Endodermal cell (in vitro differentiated cells): ENCODE measurements at regions not wholly inside any gene's neighbourhood (a gene's known extent, or its start where the extent isn't known, plus 50 kb on each side); places are given as distances from the start of the nearest gene placed in this dataset.

ENCODE experiments used
- DNase-seq: peaks from one replicate; pipeline ENCODE4 v3.0.0-alpha.2; 2017
- H3K27ac ChIP-seq: 2 replicates; pipeline ENCODE4 v1.5.1; 2013; ENCODE audit warnings: mild to moderate bottlenecking, low read depth, low read length, moderate library complexity
- H3K27me3 ChIP-seq: 2 replicates; pipeline ENCODE4 v1.6.1; 2013; ENCODE audit warnings: mild to moderate bottlenecking, low read length, moderate library complexity; ENCODE audit not compliant: insufficient read depth, control insufficient read depth, poor library complexity, severe bottlenecking
- H3K36me3 ChIP-seq: 2 replicates; pipeline ENCODE4 v1.7.0; 2013; ENCODE audit warnings: mild to moderate bottlenecking, low read length, moderate library complexity; ENCODE audit not compliant: control insufficient read depth, insufficient read depth
- H3K4me1 ChIP-seq: one replicate; pipeline ENCODE4 v1.7.0; 2013; ENCODE audit warnings: low read length; ENCODE audit not compliant: control insufficient read depth, insufficient read depth
- H3K4me3 ChIP-seq: 2 replicates; pipeline ENCODE4 v1.5.1; 2013; ENCODE audit warnings: mild to moderate bottlenecking, low read length, moderate library complexity
- H3K9ac ChIP-seq: 2 replicates; pipeline ENCODE4 v1.6.1; 2013; ENCODE audit warnings: mild to moderate bottlenecking, low read length, moderate library complexity; ENCODE audit not compliant: poor library complexity, severe bottlenecking; ENCODE audit errors: extremely low read depth
- H3K9me3 ChIP-seq: 2 replicates; pipeline ENCODE4 v1.6.1; 2013; ENCODE audit warnings: mild to moderate bottlenecking, low read length, moderate library complexity; ENCODE audit not compliant: control insufficient read depth
- H3K27ac Mint-ChIP-seq: 2 replicates; pipeline ENCODE4 v1.8.0; 2020; ENCODE audit warnings: mixed read lengths
- H3K27me3 Mint-ChIP-seq: 2 replicates; pipeline ENCODE4 v1.8.0; 2021; ENCODE audit warnings: mild to moderate bottlenecking, mixed read lengths; ENCODE audit not compliant: insufficient read depth
- H3K36me3 Mint-ChIP-seq: 2 replicates; pipeline ENCODE4 v1.8.0; 2020; ENCODE audit warnings: low read depth, mixed read lengths
- H3K4me1 Mint-ChIP-seq: 2 replicates; pipeline ENCODE4 v1.8.0; 2020; ENCODE audit warnings: mixed read lengths
- H3K4me3 Mint-ChIP-seq: 2 replicates; pipeline ENCODE4 v1.8.0; 2020; ENCODE audit warnings: mild to moderate bottlenecking, moderate library complexity, mixed read lengths
- H3K9me3 Mint-ChIP-seq: 2 replicates; pipeline ENCODE4 v1.8.0; 2020; ENCODE audit warnings: mild to moderate bottlenecking, mixed read lengths
- WGBS, 2 experiments: methylation state at CpG; one replicate each; pipeline versions ENCODE4 v1.1.5 to v1.1.7; 2013; ENCODE audit warnings: missing lambda C conversion rate in 2 of 2, mixed read lengths in 1 of 2; ENCODE audit not compliant: insufficient coverage in 1 of 2, insufficient read length in 1 of 2; 5-methylcytosine and 5-hydroxymethylcytosine counted together
- TF ChIP-seq, protein P1 (sequence below): fragments of 200-600 bp; sonication (generic); conservative IDR thresholded peaks from 2 replicates; pipeline ENCODE4 v1.5.0; 2021; ENCODE audit warnings: antibody characterized with exemption, mild to moderate bottlenecking

DNA sequence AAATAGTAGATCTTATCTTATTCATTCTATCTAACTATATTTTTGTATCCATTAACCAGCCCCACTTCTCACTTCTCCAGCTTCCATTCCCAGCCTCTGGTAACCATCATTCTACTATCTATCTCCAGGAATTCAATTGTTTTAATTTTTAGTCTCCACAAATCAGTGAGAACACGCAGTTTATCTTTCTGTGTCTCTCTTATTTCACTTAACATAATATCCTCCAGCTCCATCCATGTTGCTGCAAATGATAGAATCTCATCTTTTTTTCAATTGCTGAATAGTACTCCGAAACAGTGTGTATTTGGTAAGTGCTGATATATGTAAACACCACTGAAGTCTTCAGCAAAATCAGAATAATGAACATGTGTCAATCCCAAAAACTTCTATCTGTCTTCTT, 587.2 kb upstream of the ATP2B1 start:
- Histone ChIP-seq H3K4me1 (no peaks in the 10 kb centered on the region), H3K27ac (no peak overlapping the region), H3K36me3 (no peaks in the 10 kb centered on the region), H3K27me3 (no peaks in the 10 kb centered on the region), H3K4me3 (no peak overlapping the region), H3K9ac (no peak overlapping the region), H3K9me3 (no peaks in the 10 kb centered on the region)
- DNase-seq: no peak
- Mint-ChIP-seq H3K36me3 (no peaks in the 10 kb centered on the region), H3K27me3 (no peaks in the 10 kb centered on the region), H3K27ac (no peak overlapping the region), H3K4me1 (no peaks in the 10 kb centered on the region), H3K9me3 (no peaks in the 10 kb centered on the region), H3K4me3 (no peak overlapping the region)
- TF ChIP-seq, protein P1, sequence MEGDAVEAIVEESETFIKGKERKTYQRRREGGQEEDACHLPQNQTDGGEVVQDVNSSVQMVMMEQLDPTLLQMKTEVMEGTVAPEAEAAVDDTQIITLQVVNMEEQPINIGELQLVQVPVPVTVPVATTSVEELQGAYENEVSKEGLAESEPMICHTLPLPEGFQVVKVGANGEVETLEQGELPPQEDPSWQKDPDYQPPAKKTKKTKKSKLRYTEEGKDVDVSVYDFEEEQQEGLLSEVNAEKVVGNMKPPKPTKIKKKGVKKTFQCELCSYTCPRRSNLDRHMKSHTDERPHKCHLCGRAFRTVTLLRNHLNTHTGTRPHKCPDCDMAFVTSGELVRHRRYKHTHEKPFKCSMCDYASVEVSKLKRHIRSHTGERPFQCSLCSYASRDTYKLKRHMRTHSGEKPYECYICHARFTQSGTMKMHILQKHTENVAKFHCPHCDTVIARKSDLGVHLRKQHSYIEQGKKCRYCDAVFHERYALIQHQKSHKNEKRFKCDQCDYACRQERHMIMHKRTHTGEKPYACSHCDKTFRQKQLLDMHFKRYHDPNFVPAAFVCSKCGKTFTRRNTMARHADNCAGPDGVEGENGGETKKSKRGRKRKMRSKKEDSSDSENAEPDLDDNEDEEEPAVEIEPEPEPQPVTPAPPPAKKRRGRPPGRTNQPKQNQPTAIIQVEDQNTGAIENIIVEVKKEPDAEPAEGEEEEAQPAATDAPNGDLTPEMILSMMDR: no peak
- WGBS, 2 experiments: 83 to 90% methylated on average over 1 to 2 of the region's 2 CpGs

DNA sequence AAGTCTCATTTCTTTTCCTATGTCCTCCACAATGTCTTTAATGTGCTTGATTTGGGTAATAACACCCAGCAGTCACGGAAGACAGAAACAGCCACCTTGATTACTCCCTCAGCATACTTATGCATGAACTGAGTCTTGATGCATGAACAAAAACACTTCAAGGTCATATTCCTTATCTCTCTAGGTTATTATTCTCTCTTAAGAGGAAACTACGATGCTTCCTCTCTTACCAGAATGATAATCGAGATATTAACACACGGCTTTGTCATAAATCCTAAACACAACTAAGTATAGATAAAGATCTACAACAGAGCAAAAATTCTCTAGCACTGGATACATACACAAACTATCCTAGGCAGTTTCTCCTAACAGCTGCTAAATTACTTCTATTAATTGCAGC, 583.5 kb upstream of the ATP2B1 start:
- Histone ChIP-seq H3K9me3 (peaks cover 5% of the 10 kb centered on the region), H3K9ac (no peak overlapping the region), H3K4me3 (no peak overlapping the region), H3K4me1 (no peaks in the 10 kb centered on the region), H3K27me3 (no peaks in the 10 kb centered on the region), H3K36me3 (no peaks in the 10 kb centered on the region), H3K27ac (no peak overlapping the region)
- 93 to 95% methylated on average over 2 to 4 of the region's 4 CpGs for WGBS, 2 experiments
- H3K4me3 Mint-ChIP-seq: no peak overlapping the region
- no peaks in the 10 kb centered on the region for H3K27me3 Mint-ChIP-seq
- H3K27ac Mint-ChIP-seq: no peak overlapping the region
- H3K4me1 Mint-ChIP-seq: no peaks in the 10 kb centered on the region
- H3K9me3 Mint-ChIP-seq: peaks cover 13% of the 10 kb centered on the region
- no peak for DNase-seq
- no peaks in the 10 kb centered on the region for H3K36me3 Mint-ChIP-seq
- TF ChIP-seq, protein P1: no peak

DNA sequence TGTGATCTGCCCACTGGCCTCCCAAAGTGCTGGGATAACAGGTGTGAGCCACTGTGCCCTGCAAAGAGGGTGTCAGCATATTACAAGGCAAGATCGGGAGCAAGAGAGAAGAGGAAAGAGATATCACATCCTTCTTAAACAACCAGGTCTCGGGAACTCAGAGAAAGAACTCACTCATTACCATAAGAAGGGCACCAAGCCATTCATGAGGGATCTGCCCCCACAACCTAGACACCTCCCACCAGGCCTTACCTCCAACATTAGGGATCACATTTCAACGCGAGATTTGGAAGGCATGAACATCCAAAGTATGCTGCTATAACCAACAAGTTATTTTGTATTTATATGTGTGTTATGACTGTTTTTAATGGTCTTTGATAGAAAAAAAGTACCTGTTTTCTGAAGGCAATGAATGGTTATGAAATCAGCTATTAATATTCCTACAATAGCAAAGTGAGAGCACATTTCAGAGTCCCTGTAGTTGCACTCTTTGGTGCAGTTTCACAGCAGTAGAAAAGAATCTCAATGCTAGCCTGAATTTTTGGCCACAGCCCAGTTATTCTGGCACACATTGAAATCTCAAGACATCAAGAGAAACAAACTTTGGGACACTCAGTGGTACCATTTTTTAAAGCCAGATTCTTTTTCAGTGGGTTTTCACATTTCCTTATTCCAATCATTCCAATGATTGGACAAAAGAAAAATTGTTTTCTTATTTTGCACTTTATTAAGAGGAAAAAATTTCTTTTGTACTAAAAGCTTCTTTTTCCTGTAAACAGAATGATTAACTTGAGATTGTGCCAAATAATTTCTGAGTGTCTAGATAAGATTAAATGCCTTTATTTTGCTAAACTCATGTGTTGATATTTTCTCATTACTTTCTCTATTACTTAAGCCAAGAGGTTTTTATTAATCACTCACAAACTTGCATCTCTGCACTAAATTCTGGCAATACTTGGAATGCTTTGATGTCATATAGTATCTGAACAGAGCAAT, 582.6 kb upstream of the ATP2B1 start:
- Histone ChIP-seq H3K4me1 (no peaks in the 10 kb centered on the region), H3K36me3 (no peaks in the 10 kb centered on the region), H3K27me3 (no peaks in the 10 kb centered on the region), H3K4me3 (no peak overlapping the region), H3K27ac (no peak overlapping the region), H3K9me3 (peaks cover 5% of the 10 kb centered on the region), H3K9ac (no peak overlapping the region)
- no peak for DNase-seq
- TF ChIP-seq, protein P1: no peak
- Mint-ChIP-seq H3K36me3 (no peaks in the 10 kb centered on the region), H3K27ac (no peak overlapping the region), H3K9me3 (peaks cover 13% of the 10 kb centered on the region), H3K4me3 (no peak overlapping the region), H3K27me3 (no peaks in the 10 kb centered on the region), H3K4me1 (no peaks in the 10 kb centered on the region)
- 93 to 100% methylated on average over 1 to 3 of the region's 4 CpGs for WGBS, 2 experiments
